Left kidney (tissue), 1 donor: ENCODE measurements at regions not wholly inside any gene's neighbourhood (a gene's known extent, or its start where the extent isn't known, plus 50 kb on each side); places are given as distances from the start of the nearest gene placed in this dataset.
"Not testable (repeated sequence)": the region's sequence is repeated elsewhere in the genome, so short reads cannot be mapped to it uniquely, and the experiment has no call there.

Experiments
- DNase-seq: peaks from one replicate; pipeline ENCODE4 v3.0.0-alpha.2; 2013

DNA sequence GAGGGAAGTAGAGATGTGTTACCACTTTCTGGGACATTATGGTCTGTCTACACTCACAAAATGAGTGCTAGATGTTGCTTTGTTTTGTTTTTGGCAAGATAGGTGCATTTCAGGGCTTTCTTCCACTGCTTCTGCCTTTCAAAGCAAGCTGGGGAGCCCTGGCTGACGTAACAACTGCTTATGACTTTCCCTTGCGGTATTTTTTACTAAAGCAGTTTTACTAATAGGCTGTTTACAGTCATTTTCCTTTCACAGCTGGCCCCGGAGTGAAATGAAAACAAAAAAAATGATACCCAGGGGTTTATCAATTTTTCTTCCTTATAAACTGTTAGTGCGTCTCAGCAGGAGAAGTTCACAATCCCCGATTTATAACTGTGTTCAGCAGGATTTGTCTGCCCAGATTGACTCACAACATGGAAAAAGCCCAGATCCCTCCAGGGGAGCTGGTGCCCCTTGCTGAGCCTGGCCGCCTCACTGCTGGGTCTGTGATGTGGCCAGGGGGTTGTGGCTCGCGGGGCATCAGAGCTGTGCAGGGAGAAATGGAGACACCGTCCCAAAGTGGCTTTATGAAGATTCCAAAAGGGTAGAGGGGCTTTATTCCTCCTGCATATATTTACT lies 184.4 kb upstream of the HS3ST3A1 start:
- DNase-seq: no peak

GRCh38 chr17:13787636-13788035 lies 185.9 kb upstream of the HS3ST3A1 start:
- no peak for DNase-seq

- no peak for DNase-seq
Measured at GRCh38 chr17:13788385-13788784, 186.7 kb upstream of the HS3ST3A1 start.

- DNase-seq: no peak
Measured at GRCh38 chr17:13792314-13792713, 190.6 kb upstream of the HS3ST3A1 start.

- DNase-seq: no peak
Measured at GRCh38 chr17:13793951-13794350, 192.2 kb upstream of the HS3ST3A1 start.

GRCh38 chr17:13797863-13798262 lies 196.1 kb upstream of the HS3ST3A1 start:
- DNase-seq: no peak

GRCh38 chr17:13806092-13806491 lies 204.4 kb upstream of the HS3ST3A1 start:
- no peak for DNase-seq

DNA sequence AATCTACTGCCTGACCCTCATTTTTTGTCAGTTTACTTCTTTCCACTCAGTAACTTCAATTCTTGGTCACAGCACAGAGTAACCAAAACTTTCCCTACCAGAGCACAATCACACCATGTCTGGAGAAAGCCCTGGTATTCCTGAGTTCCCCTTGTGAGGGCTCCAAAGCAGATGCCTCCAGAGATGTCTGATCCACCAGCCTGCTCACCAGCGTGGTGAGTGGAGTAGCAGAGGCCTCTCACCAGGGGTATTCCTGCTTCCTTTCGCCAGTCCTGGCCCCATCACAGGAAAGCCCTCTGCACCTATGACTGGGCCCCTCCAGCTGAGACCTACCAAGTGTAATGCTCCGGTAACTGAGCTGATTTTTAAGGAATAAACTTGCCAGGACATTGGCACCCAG lies 205.4 kb upstream of the HS3ST3A1 start:
- no peak for DNase-seq

DNA sequence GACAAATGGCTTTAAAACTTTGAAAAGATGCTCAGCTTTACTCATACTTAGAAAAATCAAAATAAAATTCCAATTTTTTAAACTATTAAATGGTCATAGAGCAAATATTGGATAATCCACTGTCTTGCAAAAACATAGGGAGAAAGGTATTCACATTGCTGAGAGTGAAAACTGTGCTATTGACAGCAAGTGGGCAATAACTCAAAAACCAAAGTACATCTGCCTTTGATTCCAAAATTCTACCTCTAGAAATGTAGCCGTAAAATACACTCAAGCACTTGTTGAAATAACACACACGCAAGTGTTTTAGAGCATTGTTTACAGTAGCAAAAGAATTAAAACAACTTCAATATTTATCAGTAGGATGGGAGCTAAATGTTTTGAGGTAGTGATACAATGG lies 210.6 kb upstream of the HS3ST3A1 start:
- no peak for DNase-seq

DNA sequence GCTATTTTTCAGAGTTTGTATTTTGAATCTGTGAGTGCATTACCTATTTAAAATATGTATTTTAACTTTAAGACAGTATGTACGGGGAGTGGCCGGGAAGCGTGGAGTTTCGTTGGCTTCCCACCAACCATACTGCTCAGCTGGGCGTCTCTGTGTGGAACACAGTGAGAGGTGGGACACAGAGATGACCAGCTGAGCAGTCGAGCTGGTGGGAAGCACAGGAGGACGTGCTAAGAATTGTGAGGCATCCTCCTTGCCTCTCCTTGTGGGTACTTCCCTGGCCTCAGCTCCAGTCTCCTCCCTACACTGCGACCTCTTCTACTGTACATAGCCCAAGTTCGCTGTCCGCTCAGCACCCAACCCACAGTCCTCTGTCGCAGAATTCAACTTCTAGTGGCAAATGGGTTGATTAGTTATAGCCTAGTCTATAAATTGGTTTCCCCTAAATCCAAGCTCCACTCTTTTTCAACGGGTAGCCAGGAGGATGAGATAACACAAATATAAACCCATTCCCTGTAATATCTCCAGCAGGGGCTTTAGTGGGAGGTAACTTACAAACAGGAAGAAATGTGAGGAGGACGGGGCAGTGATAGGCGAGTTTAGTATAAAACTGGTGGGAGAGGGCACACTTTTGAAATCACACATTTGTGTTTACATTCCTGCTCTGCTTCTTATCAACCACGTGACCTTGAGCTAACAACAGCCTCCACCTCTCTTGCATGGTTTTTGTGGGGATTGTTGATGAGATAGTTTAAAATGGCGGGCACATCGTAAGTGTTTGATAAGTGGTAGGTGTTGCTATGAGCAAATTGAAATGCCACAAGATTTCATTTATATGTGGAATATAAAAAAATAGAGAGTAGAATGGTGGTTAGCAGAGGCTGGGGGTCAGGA lies 211.9 kb upstream of the HS3ST3A1 start:
- no peak for DNase-seq

DNA sequence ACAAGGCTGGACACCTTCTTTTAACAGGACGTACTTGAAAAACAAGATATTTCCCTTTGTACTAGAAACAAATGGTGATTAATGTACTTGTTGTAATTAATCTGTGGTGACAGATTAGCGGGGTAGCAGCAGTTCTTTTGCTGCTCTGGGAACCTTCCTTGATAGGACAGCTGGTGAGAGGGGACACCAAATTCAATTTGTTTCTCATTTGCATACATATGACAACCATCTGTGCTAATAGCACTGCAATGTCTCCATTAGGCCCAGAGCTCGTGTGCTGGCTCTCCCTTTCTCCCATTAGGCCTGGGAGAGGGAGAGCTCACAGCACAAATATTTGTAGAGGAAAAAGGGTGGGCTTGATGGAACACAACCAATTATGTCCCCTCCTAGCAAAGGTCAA lies 221.0 kb upstream of the HS3ST3A1 start:
- DNase-seq: no peak

DNA sequence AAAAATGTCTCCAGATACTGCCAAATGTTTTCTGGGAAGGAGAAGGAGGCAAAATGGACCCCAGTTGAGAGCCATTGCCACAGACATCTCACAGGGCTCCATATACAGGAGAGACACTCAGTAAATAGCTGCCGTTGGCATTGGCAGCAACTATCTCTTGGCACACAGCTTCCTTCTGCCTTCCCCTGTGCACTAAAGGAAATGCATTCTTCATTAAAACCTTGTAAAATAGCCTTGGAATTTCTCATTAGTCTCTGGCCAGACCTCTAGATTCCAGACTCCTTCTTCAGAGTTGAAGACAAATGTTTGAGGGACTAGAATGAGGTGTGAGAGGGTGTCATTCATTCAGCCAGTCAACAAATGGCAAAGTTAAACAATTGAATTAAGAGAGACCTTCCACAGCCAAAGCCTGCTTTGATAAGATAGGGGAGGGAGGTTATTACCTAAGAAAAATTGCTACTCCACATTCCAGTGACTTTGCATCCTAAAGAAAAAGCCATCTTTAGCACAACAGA lies 223.9 kb upstream of the HS3ST3A1 start:
- no peak for DNase-seq

DNA sequence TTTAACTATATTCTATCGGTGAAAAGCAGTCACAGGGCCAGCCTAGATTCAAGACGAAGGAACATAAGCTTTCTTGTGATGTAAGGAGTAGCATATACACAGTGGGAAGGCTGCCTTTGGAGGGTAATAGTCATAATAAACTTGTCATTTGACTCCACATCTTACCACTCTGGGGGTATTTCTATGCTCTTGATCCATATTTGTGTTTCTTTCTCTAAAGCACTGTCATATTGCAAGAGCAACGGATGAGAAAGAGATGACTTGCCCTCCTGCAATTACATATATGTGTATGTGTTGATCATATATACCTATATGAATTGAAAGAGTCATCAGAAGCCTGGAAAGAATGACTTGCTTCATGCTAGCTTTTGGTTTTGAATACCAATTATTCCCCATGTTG lies 225.4 kb upstream of the HS3ST3A1 start:
- no peak for DNase-seq

DNA sequence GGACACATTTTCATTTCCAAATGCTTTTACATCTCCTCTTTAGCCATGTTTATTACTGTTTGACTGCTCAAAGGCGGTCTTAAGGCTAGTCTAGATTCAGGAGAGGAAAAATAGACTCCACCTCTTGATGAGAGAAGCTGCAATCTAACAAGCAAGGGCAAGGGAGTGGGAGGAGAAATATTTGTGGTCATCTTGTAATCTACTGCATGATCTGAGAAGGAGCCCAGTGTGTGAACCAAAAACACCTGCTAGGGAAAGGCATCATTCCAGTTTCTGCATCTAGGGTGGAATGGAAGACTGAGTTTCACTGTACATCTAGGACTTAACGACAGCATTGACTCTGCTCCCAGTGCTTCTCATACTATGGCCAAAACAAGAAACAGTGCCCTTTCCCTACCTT lies 232.2 kb upstream of the HS3ST3A1 start:
- no peak for DNase-seq

GRCh38 chr17:13835151-13835550 lies 233.4 kb upstream of the HS3ST3A1 start:
- no peak for DNase-seq

DNA sequence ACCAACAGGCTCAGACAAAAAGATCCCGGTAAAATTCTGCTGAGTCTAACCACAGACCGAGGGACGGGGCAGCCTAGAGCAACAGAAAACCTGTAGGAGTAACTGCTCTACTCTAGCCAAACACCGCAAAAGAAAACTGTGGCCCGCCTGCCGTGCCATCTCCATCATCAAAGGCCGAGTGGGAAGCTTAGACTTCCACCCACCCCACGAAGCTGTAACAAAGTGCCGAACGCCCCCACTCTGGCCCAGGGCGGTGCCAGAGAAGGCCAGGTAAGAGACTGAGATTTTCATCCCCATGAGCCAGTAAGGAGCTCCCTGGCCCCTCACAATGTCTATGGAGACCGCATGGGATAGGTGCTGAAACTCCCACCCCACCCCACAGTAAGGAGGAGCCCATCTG lies 231.9 kb upstream of the COX10 start:
- DNase-seq: no peak

DNA sequence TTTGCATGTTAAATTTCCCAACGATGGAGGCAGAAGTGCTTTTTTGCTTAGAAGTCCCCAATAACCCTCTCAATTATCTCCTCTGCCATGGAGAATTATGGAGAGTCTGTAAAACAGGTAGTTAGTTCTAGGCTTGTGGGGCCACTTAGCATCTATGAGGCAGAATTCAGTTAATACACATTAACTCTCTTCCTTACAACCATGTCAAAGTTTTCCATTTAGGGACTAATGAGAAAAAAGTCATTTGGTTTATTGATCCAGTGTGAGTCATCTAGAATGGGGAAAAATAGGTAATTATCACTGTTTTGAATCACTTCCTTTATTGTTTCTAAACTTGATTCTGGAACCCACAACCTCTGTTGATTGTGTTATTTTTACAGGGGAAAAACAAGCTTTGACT lies 229.1 kb upstream of the COX10 start:
- no peak for DNase-seq

DNA sequence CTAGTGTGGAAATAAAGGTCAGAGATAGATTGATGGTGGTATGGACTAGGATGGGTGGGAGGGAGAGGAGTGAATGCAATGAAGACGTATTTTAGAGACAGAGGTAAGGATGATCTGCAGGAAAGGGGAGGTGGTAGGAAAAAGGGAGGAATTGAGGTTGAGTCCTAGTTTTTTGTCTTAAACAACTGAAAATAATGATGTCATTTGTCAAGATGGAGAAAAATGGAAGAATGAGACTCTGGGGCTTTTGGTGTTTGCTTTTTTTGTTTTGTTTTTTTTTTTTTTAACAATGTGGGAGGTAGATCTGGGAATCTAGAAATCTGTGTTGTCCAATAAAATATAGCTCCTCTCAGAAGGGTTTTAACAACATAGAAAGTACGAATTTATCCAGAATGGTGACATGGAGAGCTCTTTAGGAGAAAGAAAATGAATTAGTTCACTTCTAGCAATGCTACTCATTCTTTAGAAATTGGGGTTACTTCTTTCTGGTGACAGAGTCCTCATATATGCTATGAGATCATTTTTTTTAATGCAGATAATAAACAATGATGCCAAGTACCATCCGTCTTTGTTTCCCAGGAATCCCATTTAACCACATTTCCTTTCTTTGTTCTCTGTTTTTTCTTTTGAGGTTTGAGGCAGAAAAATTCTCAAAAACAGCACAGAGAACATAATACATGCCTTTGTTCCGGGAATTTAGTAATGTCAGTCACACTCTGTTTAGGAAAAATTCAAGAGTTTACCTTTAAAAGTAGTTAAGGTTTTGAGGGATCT lies 225.3 kb upstream of the COX10 start:
- DNase-seq: no peak

- no peak for DNase-seq
Measured at GRCh38 chr17:13851889-13852288, 217.4 kb upstream of the COX10 start.

GRCh38 chr17:13855730-13856129 lies 213.6 kb upstream of the COX10 start:
- not testable (repeated sequence) for DNase-seq

DNA sequence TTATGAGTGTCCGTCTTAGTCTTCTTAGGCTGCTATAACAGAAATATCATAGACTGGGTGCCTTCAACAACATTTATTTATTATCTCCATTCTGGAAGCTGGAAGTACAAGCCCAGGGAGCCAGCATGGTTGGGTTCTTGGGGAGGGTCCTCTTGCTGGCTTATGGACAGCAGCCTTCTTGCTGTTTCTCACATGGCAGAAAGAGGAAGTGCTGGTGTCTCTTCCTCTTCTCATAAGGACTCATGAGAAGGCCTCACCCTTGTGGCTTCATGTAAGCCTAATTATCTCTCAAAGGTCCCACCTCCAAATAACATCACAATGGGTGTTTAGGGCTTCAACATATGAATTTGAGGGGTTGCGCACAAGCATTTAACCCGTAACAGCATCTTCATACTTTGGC lies 207.0 kb upstream of the COX10 start:
- no peak for DNase-seq

DNA sequence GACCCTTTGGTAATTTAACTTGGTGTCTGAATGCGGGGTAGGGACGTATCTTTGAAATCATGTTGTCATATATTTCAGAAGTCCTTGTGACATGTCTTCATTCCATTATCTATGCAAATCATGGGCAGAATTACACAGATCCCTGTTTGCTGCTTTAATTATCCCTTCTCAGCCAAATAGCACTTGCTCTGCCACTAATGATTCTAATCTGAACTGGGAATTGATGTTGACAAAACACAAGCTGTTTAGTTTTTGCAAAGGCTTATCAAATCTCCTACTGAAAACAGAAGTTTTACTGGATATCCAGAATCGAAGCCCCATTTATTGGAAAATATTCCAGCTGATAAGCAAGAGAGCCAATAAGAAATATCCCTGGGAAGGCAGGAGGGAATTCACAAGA lies 205.9 kb upstream of the COX10 start:
- no peak for DNase-seq

- no peak for DNase-seq
Measured at GRCh38 chr17:13864521-13864920, 204.8 kb upstream of the COX10 start.
